ENCODE measurements at regions not wholly inside any gene's neighbourhood (a gene's known extent, or its start where the extent isn't known, plus 50 kb on each side); places are given as distances from the start of the nearest gene placed in this dataset.

- TF ChIP-seq ZNF274 (IDR thresholded peaks at IDR 0.05; ENCODE audit: low read depth, low read length) (no peak), YY1 (IDR thresholded peaks at IDR 0.05; ENCODE audit: insufficient read depth, insufficient read length) (no peak), SUZ12 (IDR thresholded peaks at IDR 0.05; ENCODE audit: extremely low read depth, insufficient read depth, insufficient read length) (no peak)
These were observed 95.5 kb upstream of the PPP2R3B start for GRCh38 chrX:482192-482701.

All from NT2/D1 (cell line).